Endothelial cell of hepatic sinusoid (primary cell): ENCODE measurements at regions not wholly inside any gene's neighbourhood (a gene's known extent, or its start where the extent isn't known, plus 50 kb on each side); places are given as distances from the start of the nearest gene placed in this dataset.
"Not testable (repeated sequence)": the region's sequence is repeated elsewhere in the genome, so short reads cannot be mapped to it uniquely, and the experiment has no call there.

Source experiments
- in situ Hi-C: cut with HindIII; loops from 2 replicates; pipeline ENCODE4 v1.10.0; 2017; ENCODE audit warnings: low sequenced_read_pairs

DNA sequence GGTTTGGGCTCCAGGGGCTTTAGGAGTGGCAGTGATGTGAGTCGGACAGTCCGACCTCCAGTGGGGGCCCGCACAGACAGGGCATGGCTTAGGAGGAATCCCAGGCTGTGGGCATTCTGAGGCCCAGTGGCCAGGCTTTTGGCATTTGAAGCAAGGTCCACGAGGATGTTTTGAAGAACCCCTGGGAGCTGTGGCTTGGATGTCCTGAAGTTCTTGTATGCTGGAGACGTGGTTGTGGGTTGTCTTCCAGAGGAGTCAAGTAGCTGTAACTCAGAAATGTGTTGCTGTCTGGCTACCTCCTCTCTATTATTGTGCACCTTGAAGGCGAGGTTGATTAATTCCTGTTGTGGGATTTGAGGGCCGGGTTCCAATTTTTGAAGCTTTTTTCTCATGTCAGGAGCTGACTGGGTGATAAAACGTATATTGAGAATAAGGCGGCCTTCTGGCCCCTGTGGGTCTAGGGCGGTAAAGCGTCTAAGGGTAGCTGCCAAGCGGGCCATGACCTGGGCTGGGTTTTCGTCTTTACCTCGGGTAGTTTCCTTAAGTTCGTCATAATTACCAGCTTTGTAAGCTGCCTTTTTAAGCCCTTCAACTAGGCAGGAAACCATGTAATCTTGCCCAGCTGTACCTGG lies 67.3 kb upstream of the EZR start:
- in situ Hi-C loops, result not testable (repeated sequence)

DNA sequence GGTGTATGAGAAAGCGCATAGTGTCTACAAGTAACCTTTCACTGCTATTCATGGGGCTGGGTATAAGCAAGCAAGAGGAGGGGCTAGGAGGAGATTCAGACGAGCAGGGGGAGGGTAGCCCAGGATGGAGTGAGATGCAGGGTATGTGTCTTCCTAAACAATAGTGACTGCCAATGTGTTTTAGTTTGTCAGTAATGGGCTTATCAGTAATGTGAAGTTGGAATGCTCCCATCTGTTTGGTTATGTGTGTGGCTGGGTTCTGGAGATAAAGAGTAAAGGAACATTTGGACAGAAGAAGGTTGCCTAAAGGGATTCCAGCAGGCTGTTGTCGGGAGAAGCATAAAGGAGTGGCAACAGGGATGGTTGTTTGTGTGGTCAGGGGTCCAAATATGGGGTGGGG lies 62.7 kb upstream of the EZR start:
- in situ Hi-C loops, result not testable (repeated sequence)

DNA sequence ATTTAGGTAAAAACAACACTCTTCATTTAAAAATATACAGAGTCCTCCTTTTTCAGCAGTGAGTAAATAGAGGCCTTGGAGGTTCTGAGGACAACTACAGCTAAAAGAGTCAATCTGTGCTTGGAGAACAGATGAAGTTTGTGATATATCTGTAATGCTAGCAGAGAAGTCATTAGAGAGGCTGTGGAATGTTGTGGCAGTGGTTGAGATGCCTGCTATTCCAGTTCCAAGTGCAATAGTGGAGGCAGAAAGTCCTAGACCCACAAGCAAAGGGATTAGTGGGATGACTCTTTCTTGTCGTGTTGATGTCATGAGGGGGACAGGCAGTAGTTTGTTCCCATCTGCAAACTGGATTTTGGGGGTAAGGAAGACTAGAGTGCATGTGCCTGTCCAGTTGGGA lies 62.1 kb upstream of the EZR start:
- in situ Hi-C loops, result not testable (repeated sequence)

DNA sequence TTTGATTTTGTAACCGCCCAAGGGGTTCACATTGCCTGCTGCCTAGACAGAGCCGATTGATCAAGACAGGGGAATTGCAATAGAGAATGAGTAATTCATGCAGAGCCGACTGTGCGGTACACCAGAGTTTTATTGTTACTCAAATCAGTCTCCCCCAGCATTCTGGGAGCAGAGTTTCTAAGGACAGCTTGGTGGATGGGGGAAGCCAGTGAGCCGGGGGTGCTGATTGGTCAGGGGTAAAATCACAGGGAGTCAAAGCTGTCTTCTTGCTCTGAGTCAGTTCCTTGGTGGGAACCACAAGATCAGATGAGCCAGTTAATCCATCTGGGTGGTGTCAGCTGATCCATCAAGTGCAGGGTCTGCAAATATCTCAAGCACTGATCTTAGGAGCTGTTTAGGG lies 60.0 kb upstream of the EZR start:
- in situ Hi-C loops, result no loop called here

DNA sequence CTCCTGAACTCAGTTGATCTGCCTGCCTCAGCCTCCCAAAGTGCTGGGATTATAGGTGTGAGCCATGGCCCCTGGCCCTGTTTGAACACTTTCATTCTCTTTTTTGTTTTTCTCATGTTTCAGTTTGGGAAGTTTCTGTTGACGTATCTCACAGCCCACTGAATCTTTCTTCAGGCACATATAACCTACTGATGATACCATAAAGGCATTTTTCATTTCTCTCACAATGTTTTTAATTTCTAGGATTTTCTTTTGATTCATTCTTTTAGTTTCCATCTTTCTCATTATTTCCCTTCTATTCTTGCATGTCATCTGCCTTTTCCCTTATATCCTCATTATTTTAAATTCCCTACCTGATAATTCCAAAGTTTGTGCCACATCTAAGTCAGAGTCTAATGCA lies 58.5 kb upstream of the EZR start:
- in situ Hi-C loops, result no loop called here

DNA sequence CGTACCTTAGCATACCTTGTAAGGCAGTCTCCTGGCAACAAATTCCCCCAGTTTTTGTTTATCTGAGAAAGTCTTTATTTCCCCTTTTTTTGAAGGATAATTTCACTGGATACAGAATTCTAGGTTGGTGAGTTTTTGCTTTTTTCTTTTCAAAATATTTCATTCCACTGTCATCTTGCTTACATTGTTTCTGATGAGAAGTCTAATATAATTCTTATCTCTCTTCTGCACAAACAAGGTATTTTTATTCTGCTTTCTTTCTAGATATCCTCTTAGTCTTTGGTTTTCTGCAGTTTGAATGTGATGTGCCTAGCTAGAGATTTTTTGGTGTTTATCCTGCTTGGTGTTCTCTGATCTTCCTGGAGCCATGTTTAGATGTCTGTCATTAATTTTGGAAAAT lies 57.7 kb upstream of the EZR start:
- in situ Hi-C loops, result no loop called here

DNA sequence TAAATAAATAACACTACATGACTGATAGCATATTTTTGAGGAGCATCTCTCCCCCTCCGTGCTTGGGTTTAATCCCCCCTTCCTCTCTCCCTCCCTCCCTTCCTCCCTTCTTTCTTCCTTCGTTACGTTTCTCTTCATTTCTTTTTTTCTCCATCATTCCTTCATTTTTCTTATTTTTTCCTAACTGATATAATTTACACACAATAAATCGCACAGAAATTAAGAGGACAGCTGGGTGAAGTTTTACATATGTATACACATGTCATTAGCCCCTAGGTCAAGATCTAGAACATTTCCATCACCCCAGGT lies 51.4 kb upstream of the EZR start:
- in situ Hi-C loops, result no loop called here

DNA sequence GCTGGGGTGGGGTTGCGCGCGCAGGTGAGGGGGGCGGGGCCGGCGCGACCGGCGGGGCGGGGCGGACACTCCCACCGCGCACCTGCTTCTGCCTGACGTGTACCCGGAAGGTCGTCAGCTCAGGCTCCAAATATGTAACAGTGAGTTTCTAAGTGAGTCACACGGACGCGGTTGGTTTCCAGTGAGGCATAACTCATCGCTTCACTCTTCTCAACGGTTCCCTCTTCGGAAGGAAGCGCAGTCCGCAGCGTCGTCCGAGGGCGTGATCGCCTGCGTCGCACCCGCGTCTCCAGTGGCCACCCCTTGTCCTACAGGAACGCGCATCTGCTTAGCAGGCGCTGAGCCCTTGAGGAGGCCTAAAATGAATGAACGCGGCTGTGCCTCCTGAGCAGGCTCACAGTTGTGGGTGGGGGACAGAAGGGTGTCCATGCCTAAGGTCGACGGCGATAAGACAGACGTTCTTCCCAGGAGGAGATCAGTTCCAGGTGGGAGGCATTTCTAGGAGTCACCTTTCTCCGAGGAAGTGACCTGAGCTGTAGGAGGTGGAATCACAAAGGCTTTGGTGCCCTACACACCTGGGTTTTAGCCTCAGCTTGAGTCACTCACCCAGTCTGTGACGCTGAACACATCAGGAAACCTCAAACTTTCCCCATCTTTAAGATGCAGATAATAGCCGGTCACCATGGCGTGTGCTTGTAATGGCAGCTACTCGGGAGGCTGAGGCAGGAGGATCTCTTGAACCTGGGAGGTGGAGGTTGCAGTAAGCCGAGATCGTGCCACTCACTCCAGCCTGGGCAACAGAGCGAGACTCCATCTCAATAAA lies 50.9 kb upstream of the EZR start:
- in situ Hi-C loops, result no loop called here

DNA sequence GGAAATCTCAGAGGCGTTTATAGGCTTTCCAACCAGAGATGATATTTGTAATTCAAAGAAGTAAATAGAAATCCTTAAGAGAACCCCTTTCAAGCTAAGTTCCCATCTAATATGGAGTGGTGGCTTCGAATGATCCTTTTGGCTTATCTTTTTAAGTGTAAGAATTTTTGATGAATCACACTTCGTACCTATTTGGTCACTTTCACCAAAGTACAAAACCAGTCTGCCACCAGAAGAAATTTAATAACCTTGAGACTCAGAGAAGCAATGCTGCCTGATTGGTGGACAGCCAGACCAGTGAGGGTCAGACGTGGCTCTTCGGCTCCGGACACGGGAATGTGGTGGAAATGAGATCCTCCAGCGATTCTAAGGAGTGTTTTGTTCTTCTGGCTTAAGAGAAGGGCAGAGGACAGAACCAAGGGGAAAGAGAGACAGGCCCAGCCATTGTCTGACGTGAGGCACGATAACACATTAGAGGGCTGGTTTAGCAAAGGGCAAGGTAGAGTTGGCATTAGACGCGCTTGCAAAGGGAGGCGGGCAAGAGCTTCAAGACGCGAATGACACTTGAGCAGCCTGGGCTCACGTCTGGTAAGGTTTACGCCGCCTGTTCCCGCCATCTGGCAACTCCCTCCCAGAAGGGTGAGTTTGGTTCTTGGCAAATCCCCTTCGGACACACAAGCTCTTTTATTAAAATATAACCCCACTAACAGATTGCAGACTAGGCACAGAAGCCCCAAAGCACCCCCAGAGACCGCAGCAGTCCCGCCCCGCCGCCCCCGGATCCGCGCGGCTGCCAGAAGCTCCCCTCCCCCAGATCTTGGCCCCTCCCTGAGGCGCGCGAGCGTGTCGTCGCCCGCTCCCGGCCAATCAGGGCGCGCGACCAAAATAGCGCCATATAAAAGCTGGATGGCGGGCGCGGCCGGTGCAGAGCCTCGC lies 50.0 kb upstream of the EZR start:
- in situ Hi-C loops, result no loop called here
